ENCODE measurements at regions not wholly inside any gene's neighbourhood (a gene's known extent, or its start where the extent isn't known, plus 50 kb on each side); places are given as distances from the start of the nearest gene placed in this dataset.
"Not testable (repeated sequence)": the region's sequence is repeated elsewhere in the genome, so short reads cannot be mapped to it uniquely, and the experiment has no call there.

GRCh38 chr10:80697926-80698325, 160.2 kb downstream of the SH2D4B start:
- no peak for DNase-seq

GRCh38 chr10:80699602-80700039, 161.9 kb downstream of the SH2D4B start:
- peak; percentile 54 for DNase-seq

GRCh38 chr10:80700252-80700651, 162.6 kb downstream of the SH2D4B start:
- no peak for DNase-seq

GRCh38 chr10:80700760-80701444, 163.2 kb downstream of the SH2D4B start:
- no peak for DNase-seq

GRCh38 chr10:80701706-80702105, 164.0 kb downstream of the SH2D4B start:
- no peak for DNase-seq

- DNase-seq = no peak
These were observed 164.4 kb downstream of the SH2D4B start for GRCh38 chr10:80702143-80702542.

- no peak for DNase-seq
These were observed 168.2 kb downstream of the SH2D4B start for GRCh38 chr10:80705899-80706298.

- no peak for DNase-seq
These were observed 170.5 kb downstream of the SH2D4B start for GRCh38 chr10:80708185-80708584.

- DNase-seq = no peak
These were observed 171.1 kb downstream of the SH2D4B start for GRCh38 chr10:80708808-80709207.

- no peak for DNase-seq
These were observed 172.2 kb downstream of the SH2D4B start for GRCh38 chr10:80709866-80710265.

GRCh38 chr10:80713398-80713928, 175.8 kb downstream of the SH2D4B start:
- DNase-seq = no peak

- no peak for DNase-seq
These were observed 176.9 kb downstream of the SH2D4B start for GRCh38 chr10:80714566-80714965.

GRCh38 chr10:80718024-80718423, 180.3 kb downstream of the SH2D4B start:
- no peak for DNase-seq

GRCh38 chr10:80719935-80720334, 182.2 kb downstream of the SH2D4B start:
- DNase-seq = no peak

GRCh38 chr10:80720549-80720948, 182.8 kb downstream of the SH2D4B start:
- DNase-seq = no peak

GRCh38 chr10:80728354-80728753, 190.7 kb downstream of the SH2D4B start:
- not testable (repeated sequence) for DNase-seq

GRCh38 chr10:80729896-80730295, 192.2 kb downstream of the SH2D4B start:
- no peak for DNase-seq

- DNase-seq = no peak
These were observed 192.8 kb downstream of the SH2D4B start for GRCh38 chr10:80730522-80730921.

GRCh38 chr10:80734589-80734988, 196.9 kb downstream of the SH2D4B start:
- DNase-seq = no peak

GRCh38 chr10:80737209-80737608, 199.5 kb downstream of the SH2D4B start:
- DNase-seq = no peak

- DNase-seq = no peak
These were observed 201.6 kb downstream of the SH2D4B start for GRCh38 chr10:80739328-80739727.

- DNase-seq = no peak
These were observed 202.4 kb downstream of the SH2D4B start for GRCh38 chr10:80739963-80740715.

GRCh38 chr10:80741278-80741677, 203.6 kb downstream of the SH2D4B start:
- DNase-seq = no peak

- DNase-seq = no peak
These were observed 212.6 kb downstream of the SH2D4B start for GRCh38 chr10:80750268-80750667.

Measured in effector CD4-positive, alpha-beta T cell (primary cell).